Right atrium auricular region (tissue), 2 donors: ENCODE measurements at regions not wholly inside any gene's neighbourhood (a gene's known extent, or its start where the extent isn't known, plus 50 kb on each side); places are given as distances from the start of the nearest gene placed in this dataset.

Experiments
- DNase-seq: peaks from one replicate; pipeline ENCODE4 v3.0.0-alpha.2; 2019; ENCODE audit warnings: low spot score
- H3K27ac ChIP-seq, 2 donors: fragments of 200-600 bp; sonication (generic); 1 replicate in 1 of 2; 2 replicates in 1 of 2; pipeline ENCODE4 v1.5.1; 2016 to 2019
- H3K27me3 ChIP-seq, 2 donors: fragments of 200-600 bp; sonication (generic); one replicate each; pipeline versions ENCODE4 v1.5.1 to v1.6.0; 2017 to 2019
- H3K36me3 ChIP-seq: fragments of 200-600 bp; sonication (generic); one replicate; pipeline ENCODE4 v1.5.1; 2016
- H3K4me1 ChIP-seq, 2 donors: fragments of 200-600 bp; sonication (generic); one replicate each; pipeline versions ENCODE4 v1.5.1 to v1.6.0; 2017 to 2019
- H3K4me3 ChIP-seq, 2 donors: fragments of 200-600 bp; sonication (generic); 1 replicate in 1 of 2; 2 replicates in 1 of 2; pipeline ENCODE4 v1.5.1; 2017 to 2019; ENCODE audit warnings: mild to moderate bottlenecking in 1 of 2, moderate library complexity in 1 of 2
- H3K9me3 ChIP-seq, 2 donors: fragments of 200-600 bp; sonication (generic); one replicate each; pipeline ENCODE4 v1.5.1; 2019
- TF ChIP-seq, protein P1 (sequence below), 2 donors: fragments of 200-600 bp; sonication (generic); IDR thresholded peaks; one replicate each; pipeline ENCODE4 v1.5.1; 2019; ENCODE audit warnings: antibody characterized with exemption in 2 of 2

DNA sequence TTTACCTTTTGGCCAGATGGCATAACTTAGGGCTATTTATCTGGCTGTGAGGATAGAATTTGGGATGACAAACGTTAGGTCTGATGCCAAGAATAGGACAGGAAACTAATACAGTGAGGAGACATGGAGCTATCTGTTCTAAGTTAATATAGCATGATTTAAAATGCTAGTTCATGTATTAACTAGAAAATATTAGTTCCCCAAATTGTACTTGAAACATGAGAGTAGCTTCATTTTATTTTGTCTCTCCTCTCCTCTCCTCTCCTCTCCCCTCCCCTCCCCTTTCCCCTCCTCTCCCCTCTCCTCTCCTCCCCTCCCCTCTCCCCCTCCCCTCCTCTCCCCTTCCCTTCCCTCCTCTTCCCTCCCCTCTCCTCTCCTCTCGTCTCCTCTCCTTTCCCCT lies 101.1 kb upstream of the MYO16 start:
- H3K27me3 ChIP-seq, result no peaks in the 10 kb centered on the region

DNA sequence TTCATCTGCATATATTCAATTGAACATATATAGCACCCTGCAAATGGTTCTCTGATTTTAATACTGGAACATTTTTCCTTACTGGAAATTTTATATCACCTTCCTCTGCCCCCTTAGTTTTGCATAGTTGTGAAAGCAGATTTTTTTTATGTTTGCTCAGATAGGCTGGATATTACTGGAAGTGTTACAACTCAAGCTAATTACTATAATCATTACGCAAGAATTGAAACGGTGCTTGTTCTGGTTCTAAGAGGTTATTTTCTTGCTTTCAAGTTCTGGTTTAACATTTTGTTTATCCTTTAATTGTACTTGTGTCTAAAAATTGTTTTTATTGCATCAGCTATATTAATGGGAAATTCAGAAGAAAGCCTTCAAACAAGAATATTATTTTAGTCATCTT lies 95.6 kb upstream of the MYO16 start:
- Histone ChIP-seq H3K27me3 (no peaks in the 10 kb centered on the region), H3K4me1 (no peaks in the 10 kb centered on the region), H3K36me3 (no peaks in the 10 kb centered on the region), H3K4me3 (no peak overlapping the region), H3K9me3 (no peaks in the 10 kb centered on the region), H3K27ac (no peak overlapping the region)
- TF ChIP-seq, protein P1, sequence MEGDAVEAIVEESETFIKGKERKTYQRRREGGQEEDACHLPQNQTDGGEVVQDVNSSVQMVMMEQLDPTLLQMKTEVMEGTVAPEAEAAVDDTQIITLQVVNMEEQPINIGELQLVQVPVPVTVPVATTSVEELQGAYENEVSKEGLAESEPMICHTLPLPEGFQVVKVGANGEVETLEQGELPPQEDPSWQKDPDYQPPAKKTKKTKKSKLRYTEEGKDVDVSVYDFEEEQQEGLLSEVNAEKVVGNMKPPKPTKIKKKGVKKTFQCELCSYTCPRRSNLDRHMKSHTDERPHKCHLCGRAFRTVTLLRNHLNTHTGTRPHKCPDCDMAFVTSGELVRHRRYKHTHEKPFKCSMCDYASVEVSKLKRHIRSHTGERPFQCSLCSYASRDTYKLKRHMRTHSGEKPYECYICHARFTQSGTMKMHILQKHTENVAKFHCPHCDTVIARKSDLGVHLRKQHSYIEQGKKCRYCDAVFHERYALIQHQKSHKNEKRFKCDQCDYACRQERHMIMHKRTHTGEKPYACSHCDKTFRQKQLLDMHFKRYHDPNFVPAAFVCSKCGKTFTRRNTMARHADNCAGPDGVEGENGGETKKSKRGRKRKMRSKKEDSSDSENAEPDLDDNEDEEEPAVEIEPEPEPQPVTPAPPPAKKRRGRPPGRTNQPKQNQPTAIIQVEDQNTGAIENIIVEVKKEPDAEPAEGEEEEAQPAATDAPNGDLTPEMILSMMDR (IDR thresholded peaks at IDR 0.05), result no peak
- DNase-seq, result no peak

More for the DNA sequence above, 101.1 kb upstream of the MYO16 start:
- Histone ChIP-seq H3K4me1 (no peaks in the 10 kb centered on the region), H3K27ac (no peak overlapping the region), H3K36me3 (no peaks in the 10 kb centered on the region), H3K9me3 (no peaks in the 10 kb centered on the region), H3K4me3 (no peak overlapping the region)
- TF ChIP-seq, protein P1 (IDR thresholded peaks at IDR 0.05), result no peak
- DNase-seq, result no peak

DNA sequence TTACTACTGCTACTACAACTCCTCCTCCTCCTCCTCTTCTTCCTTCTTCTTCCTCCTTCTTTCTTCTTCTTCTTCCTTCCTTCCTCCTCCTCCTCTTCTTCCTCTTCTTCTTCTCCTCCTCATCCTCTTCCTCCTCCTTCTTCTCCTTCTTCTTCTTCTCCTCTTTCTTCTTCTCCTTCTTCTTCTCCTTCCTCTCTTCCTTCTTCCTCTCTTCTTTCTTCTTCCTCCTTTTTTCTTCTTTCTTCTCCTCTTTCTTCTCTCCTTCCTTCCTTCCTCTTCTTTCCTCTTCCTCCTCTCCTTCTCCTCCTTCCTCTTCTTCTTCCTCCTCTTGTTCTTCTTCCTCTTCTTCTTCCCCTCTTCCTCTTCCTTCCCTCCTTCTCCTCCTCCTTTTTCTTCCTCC lies 94.7 kb upstream of the MYO16 start:
- Histone ChIP-seq H3K9me3 (no peaks in the 10 kb centered on the region), H3K27ac (no peak overlapping the region), H3K4me3 (no peak overlapping the region), H3K36me3 (no peaks in the 10 kb centered on the region), H3K27me3 (no peaks in the 10 kb centered on the region), H3K4me1 (no peaks in the 10 kb centered on the region)
- DNase-seq, result no peak
- TF ChIP-seq, protein P1 (IDR thresholded peaks at IDR 0.05), result no peak

DNA sequence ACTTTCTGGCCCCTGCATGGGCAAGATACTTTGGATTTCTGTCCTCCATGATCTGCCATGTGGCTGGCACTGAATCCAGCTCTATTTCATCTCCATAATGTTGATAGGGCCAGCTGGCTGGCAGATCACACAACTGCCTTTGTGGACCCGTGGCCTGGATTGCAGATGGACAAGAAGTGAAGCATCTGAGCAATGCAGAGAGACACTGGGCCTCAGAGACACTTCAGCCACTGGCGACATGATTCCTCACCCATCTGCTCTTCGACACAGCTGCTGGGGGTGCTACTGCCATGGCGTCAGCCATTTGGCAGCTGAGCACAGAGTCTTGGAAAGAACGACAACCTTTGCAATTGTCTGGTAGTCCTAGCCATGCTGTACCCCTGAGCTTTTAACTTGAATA lies 79.5 kb upstream of the MYO16 start:
- H3K4me3 ChIP-seq, result no peak overlapping the region
- H3K4me1 ChIP-seq, result no peaks in the 10 kb centered on the region
- H3K36me3 ChIP-seq, result no peaks in the 10 kb centered on the region
- TF ChIP-seq, protein P1 (IDR thresholded peaks at IDR 0.05), result no peak
- no peak overlapping the region for H3K27ac ChIP-seq
- no peaks in the 10 kb centered on the region for H3K9me3 ChIP-seq
- no peaks in the 10 kb centered on the region for H3K27me3 ChIP-seq
- no peak for DNase-seq

DNA sequence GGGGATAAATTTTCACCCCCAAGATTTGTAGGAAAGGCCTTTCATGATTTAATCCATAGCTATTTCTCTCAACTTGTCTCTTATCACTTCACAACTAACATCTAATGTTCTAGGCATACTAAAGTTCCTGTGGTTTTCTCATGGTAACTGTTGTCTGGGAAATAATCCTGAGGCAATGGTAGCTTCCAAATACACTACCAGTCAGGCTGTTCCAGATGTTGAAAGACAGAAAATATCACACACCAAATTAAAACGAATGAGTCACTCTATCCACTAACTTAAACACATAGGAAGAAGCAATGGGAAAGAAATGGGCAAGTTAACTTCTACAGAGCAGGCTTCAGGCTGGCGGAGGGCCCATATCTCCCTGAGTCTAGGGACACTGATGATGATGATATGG lies 77.7 kb upstream of the MYO16 start:
- TF ChIP-seq, protein P1 (IDR thresholded peaks at IDR 0.05), result no peak
- Histone ChIP-seq H3K36me3 (no peaks in the 10 kb centered on the region), H3K27me3 (no peaks in the 10 kb centered on the region), H3K27ac (no peak overlapping the region), H3K4me1 (no peaks in the 10 kb centered on the region), H3K4me3 (no peak overlapping the region), H3K9me3 (no peaks in the 10 kb centered on the region)
- no peak for DNase-seq

DNA sequence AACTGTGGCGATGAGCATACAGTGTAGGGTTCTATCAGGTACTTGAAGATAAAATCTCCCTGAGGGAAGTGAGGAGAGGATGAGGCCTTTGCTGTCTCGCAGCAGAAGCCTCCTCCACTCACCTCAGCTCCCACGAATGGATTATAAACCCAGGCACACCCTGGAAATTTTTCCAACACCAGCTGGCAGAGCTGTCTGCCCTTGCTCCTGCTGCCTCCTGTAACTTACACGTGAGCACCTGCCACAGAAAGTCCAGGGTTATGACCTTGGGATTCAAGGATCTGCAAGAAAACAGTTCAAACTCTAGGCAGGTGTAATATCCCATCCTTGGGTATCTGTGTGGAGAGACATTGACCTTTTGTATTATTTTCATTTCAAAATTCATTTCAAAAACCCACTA lies 70.9 kb upstream of the MYO16 start:
- Histone ChIP-seq H3K27me3 (no peaks in the 10 kb centered on the region), H3K36me3 (no peaks in the 10 kb centered on the region), H3K4me1 (no peaks in the 10 kb centered on the region), H3K9me3 (no peaks in the 10 kb centered on the region), H3K27ac (no peak overlapping the region), H3K4me3 (no peak overlapping the region)
- no peak for DNase-seq
- TF ChIP-seq, protein P1 (IDR thresholded peaks at IDR 0.05), result no peak
